Body of pancreas (tissue), 4 donors: ENCODE measurements at regions not wholly inside any gene's neighbourhood (a gene's known extent, or its start where the extent isn't known, plus 50 kb on each side); places are given as distances from the start of the nearest gene placed in this dataset.

ENCODE experiments used
- ATAC-seq: fragments of 150-250 bp; one replicate; pipeline ENCODE4 v1.9.1; 2016
- DNase-seq, 4 donors: peaks; one replicate each; pipeline ENCODE4 v3.0.0-alpha.2; 2019
- H3K27ac ChIP-seq, 4 donors: fragments of 200-600 bp; sonication (generic); 1 replicate in 3 of 4; 2 replicates in 1 of 4; pipeline versions ENCODE4 v1.5.1 to v1.6.1; 2016 to 2019; ENCODE audit warnings: mild to moderate bottlenecking in 1 of 4, mixed read lengths in 1 of 4, moderate library complexity in 1 of 4
- H3K27me3 ChIP-seq, 2 donors: fragments of 200-600 bp; sonication (generic); one replicate each; pipeline ENCODE4 v1.6.0; 2016; ENCODE audit warnings: mild to moderate bottlenecking in 1 of 2
- H3K36me3 ChIP-seq, 2 donors: fragments of 200-600 bp; sonication (generic); replicated peaks in 1 of 2; 2 replicates each; pipeline ENCODE4 v1.5.1; 2016; ENCODE audit warnings: low read depth in 2 of 2; ENCODE audit not compliant: insufficient read depth in 1 of 2
- H3K4me1 ChIP-seq: fragments of 200-600 bp; sonication (generic); one replicate; pipeline ENCODE4 v1.6.0; 2016
- H3K4me3 ChIP-seq, 2 donors: fragments of 200-600 bp; sonication (generic); 1 replicate in 1 of 2; 2 replicates in 1 of 2; pipeline ENCODE4 v1.5.1; 2016 to 2019
- H3K9me3 ChIP-seq, 3 donors: fragments of 200-600 bp; sonication (generic); 1 replicate in 2 of 3; 2 replicates in 1 of 3; pipeline ENCODE4 v1.5.1; 2016
- CTCF ChIP-seq, 7 experiments: fragments of 450-650 bp in 4 of 7; fragments of 200-600 bp in 3 of 7; sonication (generic) in 3 of 7; IDR thresholded peaks; one replicate each; pipeline ENCODE4 v1.5.1; 2016 to 2019; ENCODE audit warnings: antibody characterized with exemption in 7 of 7
- POLR2A ChIP-seq, 3 donors: fragments of 450-650 bp; IDR thresholded peaks; one replicate each; pipeline ENCODE4 v1.6.1; 2016; ENCODE audit warnings: antibody characterized with exemption in 3 of 3, mild to moderate bottlenecking in 2 of 3
- WGBS, 2 donors: methylation state at CpG; one replicate each; pipeline ENCODE4 v1.1.5; 2017; 5-methylcytosine and 5-hydroxymethylcytosine counted together
- intact Hi-C: fragments of 100-400 bp; cut with DNase I; formaldehyde crosslinking; loops from one replicate; pipeline ENCODE4 v1.15.1; 2023

GRCh38 chr2:6353669-6354068, 512.0 kb downstream of the CMPK2 start:
- intact Hi-C loops = loop anchor here (10.0 kb wide), 1 partner anchor 421 kb away; no protein-coding TSS in a partner anchor
- Histone ChIP-seq H3K4me1 (no peaks in the 10 kb centered on the region), H3K4me3 (no peak overlapping the region), H3K36me3 (no peaks in the 10 kb centered on the region), H3K27me3 (no peaks in the 10 kb centered on the region), H3K27ac (no peak overlapping the region), H3K9me3 (no peaks in the 10 kb centered on the region)
- ATAC-seq = no peak
- no peak for TF ChIP-seq POLR2A (IDR thresholded peaks at IDR 0.05)
- no peak for DNase-seq
- 85% methylated on average over 4 of the region's 4 CpGs for WGBS, 2 donors

GRCh38 chr2:6354546-6354945, 511.2 kb downstream of the CMPK2 start:
- H3K27me3 ChIP-seq = no peaks in the 10 kb centered on the region
- no peak overlapping the region for H3K27ac ChIP-seq
- no peak for ATAC-seq
- H3K4me1 ChIP-seq = no peaks in the 10 kb centered on the region
- TF ChIP-seq CTCF (IDR thresholded peaks at IDR 0.05) (no peak), POLR2A (IDR thresholded peaks at IDR 0.05) (no peak)
- no peaks in the 10 kb centered on the region for H3K9me3 ChIP-seq
- intact Hi-C loops = loop anchor here (10.0 kb wide), 1 partner anchor 420 kb away; no protein-coding TSS in a partner anchor
- WGBS, 2 donors = 70 to 90% methylated on average over 2 of the region's 2 CpGs
- DNase-seq = no peak
- H3K4me3 ChIP-seq = no peak overlapping the region
- H3K36me3 ChIP-seq = no peaks in the 10 kb centered on the region

GRCh38 chr2:6355886-6356761, 509.6 kb downstream of the CMPK2 start:
- Histone ChIP-seq H3K36me3 (no peaks in the 10 kb centered on the region), H3K27me3 (no peaks in the 10 kb centered on the region), H3K4me3 (no peak overlapping the region), H3K27ac (no peak overlapping the region), H3K4me1 (no peaks in the 10 kb centered on the region), H3K9me3 (no peaks in the 10 kb centered on the region)
- 57 to 61% methylated on average over 4 to 6 of the region's 6 CpGs for WGBS, 2 donors
- ATAC-seq = no peak
- intact Hi-C loops = loop anchor here (10.0 kb wide), 1 partner anchor 419 kb away; no protein-coding TSS in a partner anchor
- TF ChIP-seq POLR2A (IDR thresholded peaks at IDR 0.05) (no peak), CTCF (IDR thresholded peaks at IDR 0.05) (no peak)
- DNase-seq = no peak

- no peak for ATAC-seq
- Histone ChIP-seq H3K4me1 (no peaks in the 10 kb centered on the region), H3K27me3 (no peaks in the 10 kb centered on the region), H3K9me3 (no peaks in the 10 kb centered on the region), H3K27ac (no peak overlapping the region), H3K36me3 (no peaks in the 10 kb centered on the region), H3K4me3 (no peak overlapping the region)
- DNase-seq = no peak
- TF ChIP-seq CTCF (IDR thresholded peaks at IDR 0.05) (no peak), POLR2A (IDR thresholded peaks at IDR 0.05) (no peak)
- intact Hi-C loops = loop anchor here (10.0 kb wide), 1 partner anchor 416 kb away; no protein-coding TSS in a partner anchor
- WGBS, 2 donors = 59 to 64% methylated on average over 5 of the region's 5 CpGs
Measured at GRCh38 chr2:6358546-6358945, 507.2 kb downstream of the CMPK2 start.

- TF ChIP-seq POLR2A (IDR thresholded peaks at IDR 0.05) = no peak
- no peak for TF ChIP-seq CTCF (IDR thresholded peaks at IDR 0.05)
Measured at GRCh38 chr2:6358985-6359384, 506.7 kb downstream of the CMPK2 start.

More at GRCh38 chr2:6358985-6359384, 506.7 kb downstream of the CMPK2 start:
- ATAC-seq = no peak
- no peaks in the 10 kb centered on the region for H3K4me1 ChIP-seq
- WGBS, 2 donors = 70 to 72% methylated on average over 5 of the region's 5 CpGs
- intact Hi-C loops = loop anchor here (10.0 kb wide), 1 partner anchor 416 kb away; no protein-coding TSS in a partner anchor
- no peak overlapping the region for H3K4me3 ChIP-seq
- H3K36me3 ChIP-seq = no peaks in the 10 kb centered on the region
- no peak overlapping the region for H3K27ac ChIP-seq
- DNase-seq = no peak
- H3K27me3 ChIP-seq = no peaks in the 10 kb centered on the region
- no peaks in the 10 kb centered on the region for H3K9me3 ChIP-seq
